GM13976 (cell line): ENCODE measurements at regions not wholly inside any gene's neighbourhood (a gene's known extent, or its start where the extent isn't known, plus 50 kb on each side); places are given as distances from the start of the nearest gene placed in this dataset.

Source experiments
- DNase-seq: peaks from one replicate; pipeline ENCODE4 v3.0.0; 2012; ENCODE audit warnings: low spot score
- in situ Hi-C: fragments of 300-500 bp; cut with MboI; formaldehyde crosslinking; loops from one replicate; pipeline ENCODE4 v1.12.0; 2022; ENCODE audit warnings: low sequenced_read_pairs, mixed read lengths, inconsistent platforms; ENCODE audit not compliant: unreplicated experiment
- TF ChIP-seq, protein P1 (sequence below): IDR thresholded peaks from 2 replicates; pipeline ENCODE4 v1.5.1; 2012; ENCODE audit warnings: borderline replicate concordance, mild to moderate bottlenecking; ENCODE audit not compliant: insufficient read depth; ENCODE audit errors: extremely low read depth, missing control alignments, control extremely low read depth

- DNase-seq: no peak
- TF ChIP-seq, protein P1, sequence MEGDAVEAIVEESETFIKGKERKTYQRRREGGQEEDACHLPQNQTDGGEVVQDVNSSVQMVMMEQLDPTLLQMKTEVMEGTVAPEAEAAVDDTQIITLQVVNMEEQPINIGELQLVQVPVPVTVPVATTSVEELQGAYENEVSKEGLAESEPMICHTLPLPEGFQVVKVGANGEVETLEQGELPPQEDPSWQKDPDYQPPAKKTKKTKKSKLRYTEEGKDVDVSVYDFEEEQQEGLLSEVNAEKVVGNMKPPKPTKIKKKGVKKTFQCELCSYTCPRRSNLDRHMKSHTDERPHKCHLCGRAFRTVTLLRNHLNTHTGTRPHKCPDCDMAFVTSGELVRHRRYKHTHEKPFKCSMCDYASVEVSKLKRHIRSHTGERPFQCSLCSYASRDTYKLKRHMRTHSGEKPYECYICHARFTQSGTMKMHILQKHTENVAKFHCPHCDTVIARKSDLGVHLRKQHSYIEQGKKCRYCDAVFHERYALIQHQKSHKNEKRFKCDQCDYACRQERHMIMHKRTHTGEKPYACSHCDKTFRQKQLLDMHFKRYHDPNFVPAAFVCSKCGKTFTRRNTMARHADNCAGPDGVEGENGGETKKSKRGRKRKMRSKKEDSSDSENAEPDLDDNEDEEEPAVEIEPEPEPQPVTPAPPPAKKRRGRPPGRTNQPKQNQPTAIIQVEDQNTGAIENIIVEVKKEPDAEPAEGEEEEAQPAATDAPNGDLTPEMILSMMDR: no peak
- in situ Hi-C loops: no loop called here
These were observed 228.4 kb upstream of the RAB4A start for GRCh38 chr1:229042482-229042881.

GRCh38 chr1:229043115-229043514 is 227.8 kb upstream of the RAB4A start:
- DNase-seq: no peak
- in situ Hi-C loops: no loop called here
- TF ChIP-seq, protein P1: no peak

- TF ChIP-seq, protein P1: no peak
- no peak for DNase-seq
- in situ Hi-C loops: no loop called here
These were observed 224.6 kb upstream of the RAB4A start for GRCh38 chr1:229046251-229046853.

DNA sequence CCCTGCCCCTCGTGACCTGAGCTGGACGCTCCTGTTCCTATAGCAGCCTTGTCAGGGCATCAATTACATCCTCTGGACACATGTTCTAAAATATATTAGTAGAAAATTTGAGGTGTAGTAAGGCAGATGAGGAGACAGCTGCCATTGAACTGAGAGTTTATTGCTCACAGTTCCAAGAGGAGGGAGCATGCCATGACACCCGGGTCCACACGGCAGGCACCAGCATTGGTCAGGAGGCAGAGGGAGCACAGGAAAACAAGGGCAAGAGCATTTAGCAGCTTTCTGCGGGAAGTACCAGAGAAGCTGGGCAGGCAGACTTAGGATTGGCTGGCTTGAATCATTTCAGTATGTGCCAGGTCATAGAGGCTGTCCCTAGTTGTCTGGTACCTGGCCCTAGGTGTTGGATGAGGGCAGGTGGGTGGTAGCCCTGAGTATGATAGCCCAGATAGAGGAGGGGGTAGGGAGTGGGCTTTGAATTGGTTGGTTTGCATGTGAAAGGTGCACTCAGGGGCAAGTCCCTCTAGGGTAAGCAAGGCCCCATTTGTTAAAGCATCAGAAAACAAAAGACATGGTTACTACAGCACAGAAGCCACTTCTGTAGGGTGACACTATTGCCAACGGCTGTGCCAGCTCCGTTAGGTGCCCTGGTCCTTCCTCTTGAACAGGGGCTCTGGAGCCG is 223.6 kb upstream of the RAB4A start:
- no peak for DNase-seq
- TF ChIP-seq, protein P1: no peak
- in situ Hi-C loops: no loop called here

DNA sequence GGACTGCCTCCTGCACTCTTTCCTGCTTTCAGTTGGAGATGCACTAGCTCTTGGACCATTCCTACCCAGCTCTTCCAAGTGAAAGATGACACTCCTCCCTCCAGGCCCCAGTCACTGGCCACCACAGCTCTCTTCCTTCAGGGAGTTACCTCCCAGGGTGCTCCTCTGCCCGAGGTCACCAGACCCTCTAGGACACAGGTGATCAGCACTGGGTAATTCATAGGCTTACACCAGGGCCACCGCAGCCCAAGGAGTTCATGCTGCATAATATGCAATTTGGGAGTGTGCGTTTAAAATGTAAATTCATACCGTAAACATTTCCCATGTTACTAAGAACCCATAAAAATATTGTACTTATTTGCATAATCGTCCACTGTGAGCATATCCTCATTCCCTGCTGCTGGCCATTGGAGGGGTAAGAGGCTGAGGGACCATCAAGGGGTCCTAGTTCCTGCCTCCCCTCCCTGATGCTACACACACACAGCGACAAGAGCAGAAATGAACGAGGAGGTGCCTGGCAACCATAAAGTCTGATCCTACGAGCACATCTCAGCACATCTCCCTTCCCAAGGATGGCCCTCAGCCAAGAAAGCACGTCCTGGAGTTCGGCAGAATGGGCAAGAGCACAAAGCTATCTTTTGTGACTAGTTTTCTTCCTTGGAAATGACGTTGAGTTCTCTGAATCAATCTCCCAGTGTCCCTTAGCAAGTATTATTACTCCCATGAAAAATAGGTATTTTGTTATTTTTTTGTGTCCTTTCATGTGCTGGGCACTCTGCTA is 222.9 kb upstream of the RAB4A start:
- TF ChIP-seq, protein P1: no peak

DNA sequence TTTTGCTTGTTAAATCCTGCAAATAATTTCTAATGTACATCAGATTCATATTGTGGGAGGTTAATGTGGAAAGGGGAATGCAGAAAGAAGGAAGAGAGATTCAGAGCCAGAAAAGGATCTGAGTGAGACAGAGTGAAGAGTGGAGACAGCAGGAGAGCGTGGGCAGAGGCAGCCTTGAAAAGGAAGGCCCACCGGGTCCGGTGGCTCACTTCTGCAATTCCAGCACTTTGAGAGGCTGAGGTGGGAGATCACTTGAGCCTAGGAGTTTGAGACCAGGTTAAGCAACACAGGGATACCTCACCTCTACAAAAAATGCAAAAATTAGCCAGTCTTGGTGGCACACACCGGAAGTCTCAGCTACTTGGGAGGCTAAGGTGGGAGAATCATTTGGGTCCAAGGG is 222.0 kb upstream of the RAB4A start:
- TF ChIP-seq, protein P1: no peak
- in situ Hi-C loops: no loop called here
- DNase-seq: no peak

More for the DNA sequence above, 222.9 kb upstream of the RAB4A start:
- DNase-seq: no peak
- in situ Hi-C loops: no loop called here
